ENCODE measurements at regions not wholly inside any gene's neighbourhood (a gene's known extent, or its start where the extent isn't known, plus 50 kb on each side); places are given as distances from the start of the nearest gene placed in this dataset.
A peak's percentile ranks its signal among the peaks of the same experiment; 100 is the strongest.

GRCh38 chr2:74036010-74036409, 51.3 kb downstream of the TET3 start:
- no peak overlapping the region for H3K27ac Mint-ChIP-seq
- no peak for DNase-seq
- no peaks in the 10 kb centered on the region for H3K9me3 Mint-ChIP-seq
- H3K4me3 Mint-ChIP-seq: no peak overlapping the region
- no peaks in the 10 kb centered on the region for H3K27me3 Mint-ChIP-seq
- no peak for ATAC-seq
- H3K4me1 Mint-ChIP-seq: peaks cover 91% of the 10 kb centered on the region

GRCh38 chr2:74036450-74037195, 51.9 kb downstream of the TET3 start:
- ATAC-seq (no peak), DNase-seq (no peak)
- no peaks in the 10 kb centered on the region for H3K27me3 Mint-ChIP-seq
- H3K9me3 Mint-ChIP-seq: no peaks in the 10 kb centered on the region
- H3K4me3 Mint-ChIP-seq: no peak overlapping the region
- peaks cover 91% of the 10 kb centered on the region for H3K4me1 Mint-ChIP-seq
- H3K27ac Mint-ChIP-seq: no peak overlapping the region

GRCh38 chr2:74037379-74037860, 52.7 kb downstream of the TET3 start:
- Mint-ChIP-seq H3K4me3 (no peak overlapping the region), H3K4me1 (peaks cover 87% of the 10 kb centered on the region), H3K27ac (no peak overlapping the region), H3K27me3 (no peaks in the 10 kb centered on the region), H3K9me3 (no peaks in the 10 kb centered on the region)
- no peak for ATAC-seq
- DNase-seq: no peak

GRCh38 chr2:74039611-74040010, 54.9 kb downstream of the TET3 start:
- no peak for DNase-seq
- Mint-ChIP-seq H3K9me3 (no peaks in the 10 kb centered on the region), H3K4me1 (peaks cover 75% of the 10 kb centered on the region), H3K27ac (no peak overlapping the region), H3K4me3 (no peak overlapping the region), H3K27me3 (no peaks in the 10 kb centered on the region)
- no peak for ATAC-seq

- H3K27me3 Mint-ChIP-seq: no peaks in the 10 kb centered on the region
- H3K4me3 Mint-ChIP-seq: no peak overlapping the region
- H3K9me3 Mint-ChIP-seq: no peaks in the 10 kb centered on the region
- H3K4me1 Mint-ChIP-seq: peaks cover 72% of the 10 kb centered on the region
- DNase-seq: no peak
- H3K27ac Mint-ChIP-seq: no peak overlapping the region
- no peak for ATAC-seq
These were observed 56.5 kb downstream of the TET3 start for GRCh38 chr2:74041182-74041581.

- no peaks in the 10 kb centered on the region for H3K27me3 Mint-ChIP-seq
These were observed 57.0 kb downstream of the TET3 start for GRCh38 chr2:74041726-74042125.

GRCh38 chr2:74042606-74043005, 57.9 kb downstream of the TET3 start:
- H3K27me3 Mint-ChIP-seq: no peaks in the 10 kb centered on the region
- peak overlapping the region in 1 of 2 donors; percentile 49 for H3K27ac Mint-ChIP-seq
- ATAC-seq (no peak), DNase-seq (no peak)
- H3K4me3 Mint-ChIP-seq: no peak overlapping the region
- peaks cover 63% of the 10 kb centered on the region for H3K4me1 Mint-ChIP-seq
- no peaks in the 10 kb centered on the region for H3K9me3 Mint-ChIP-seq

More at GRCh38 chr2:74041726-74042125, 57.0 kb downstream of the TET3 start:
- DNase-seq: no peak
- ATAC-seq: no peak
- H3K9me3 Mint-ChIP-seq: no peaks in the 10 kb centered on the region
- no peak overlapping the region for H3K4me3 Mint-ChIP-seq
- H3K27ac Mint-ChIP-seq: peak overlapping the region in 1 of 2 donors; percentile 45
- peaks cover 67% of the 10 kb centered on the region for H3K4me1 Mint-ChIP-seq

- no peaks in the 10 kb centered on the region for H3K9me3 Mint-ChIP-seq
These were observed 58.9 kb downstream of the TET3 start for GRCh38 chr2:74043345-74044329.

GRCh38 chr2:74044999-74045398, 60.3 kb downstream of the TET3 start:
- Mint-ChIP-seq H3K4me1 (peaks cover 57% of the 10 kb centered on the region), H3K27ac (no peak overlapping the region), H3K9me3 (no peaks in the 10 kb centered on the region), H3K4me3 (no peak overlapping the region), H3K27me3 (no peaks in the 10 kb centered on the region)
- ATAC-seq (no peak), DNase-seq (no peak)

More at GRCh38 chr2:74043345-74044329, 58.9 kb downstream of the TET3 start:
- Mint-ChIP-seq H3K4me3 (no peak overlapping the region), H3K27ac (peak overlapping the region; percentile 54 to 65), H3K27me3 (no peaks in the 10 kb centered on the region), H3K4me1 (peaks cover 61% of the 10 kb centered on the region)
- no peak for DNase-seq
- ATAC-seq: no peak

- Mint-ChIP-seq H3K4me3 (no peak overlapping the region), H3K9me3 (no peaks in the 10 kb centered on the region), H3K4me1 (peaks cover 52% of the 10 kb centered on the region), H3K27me3 (no peaks in the 10 kb centered on the region), H3K27ac (no peak overlapping the region)
- ATAC-seq (no peak), DNase-seq (no peak)
These were observed 60.7 kb downstream of the TET3 start for GRCh38 chr2:74045454-74045853.

- H3K27ac Mint-ChIP-seq: peak overlapping the region in 1 of 2 donors; percentile 62
These were observed 61.7 kb downstream of the TET3 start for GRCh38 chr2:74046441-74046840.

GRCh38 chr2:74047152-74047551, 62.4 kb downstream of the TET3 start:
- DNase-seq (no peak), ATAC-seq (no peak)
- H3K27me3 Mint-ChIP-seq: no peaks in the 10 kb centered on the region
- H3K9me3 Mint-ChIP-seq: no peaks in the 10 kb centered on the region
- no peak overlapping the region for H3K27ac Mint-ChIP-seq
- H3K4me3 Mint-ChIP-seq: no peak overlapping the region
- peaks cover 53% of the 10 kb centered on the region for H3K4me1 Mint-ChIP-seq

More at GRCh38 chr2:74046441-74046840, 61.7 kb downstream of the TET3 start:
- no peak for DNase-seq
- ATAC-seq: no peak
- no peaks in the 10 kb centered on the region for H3K27me3 Mint-ChIP-seq
- H3K4me3 Mint-ChIP-seq: no peak overlapping the region
- peaks cover 51% of the 10 kb centered on the region for H3K4me1 Mint-ChIP-seq
- H3K9me3 Mint-ChIP-seq: no peaks in the 10 kb centered on the region

GRCh38 chr2:74048147-74048546, 63.4 kb downstream of the TET3 start:
- peak overlapping the region in 1 of 2 donors; percentile 87 for H3K27ac Mint-ChIP-seq
- peaks cover 53% of the 10 kb centered on the region for H3K4me1 Mint-ChIP-seq
- ATAC-seq: no peak

GRCh38 chr2:74048843-74049519, 64.3 kb downstream of the TET3 start:
- H3K9me3 Mint-ChIP-seq: no peaks in the 10 kb centered on the region
- DNase-seq: no peak
- H3K4me3 Mint-ChIP-seq: no peak overlapping the region
- ATAC-seq: no peak
- no peaks in the 10 kb centered on the region for H3K27me3 Mint-ChIP-seq
- peaks cover 58% of the 10 kb centered on the region for H3K4me1 Mint-ChIP-seq
- H3K27ac Mint-ChIP-seq: peak overlapping the region; percentile 43 to 65

More at GRCh38 chr2:74048147-74048546, 63.4 kb downstream of the TET3 start:
- Mint-ChIP-seq H3K27me3 (no peaks in the 10 kb centered on the region), H3K9me3 (no peaks in the 10 kb centered on the region), H3K4me3 (no peak overlapping the region)
- no peak for DNase-seq

GRCh38 chr2:74050151-74050550, 65.4 kb downstream of the TET3 start:
- DNase-seq (no peak), ATAC-seq (no peak)
- no peak overlapping the region for H3K4me3 Mint-ChIP-seq
- H3K4me1 Mint-ChIP-seq: peaks cover 63% of the 10 kb centered on the region
- H3K27me3 Mint-ChIP-seq: no peaks in the 10 kb centered on the region
- H3K27ac Mint-ChIP-seq: no peak overlapping the region
- no peaks in the 10 kb centered on the region for H3K9me3 Mint-ChIP-seq
